H1 (cell line): ENCODE measurements at regions not wholly inside any gene's neighbourhood (a gene's known extent, or its start where the extent isn't known, plus 50 kb on each side); places are given as distances from the start of the nearest gene placed in this dataset.

Experiments
- BACH1 ChIP-seq: IDR thresholded peaks from 2 replicates; pipeline ENCODE4 v1.6.1; 2012; ENCODE audit warnings: low read length, improper control_type of control experiment
- EZH2 ChIP-seq: fragments of 200-600 bp; sonication (generic); IDR thresholded peaks from 2 replicates; pipeline ENCODE4 v1.7.1; 2012; ENCODE audit warnings: low read depth, mild to moderate bottlenecking, moderate library complexity, low read length, inconsistent platforms; ENCODE audit not compliant: severe bottlenecking
- JUND ChIP-seq: IDR thresholded peaks from 2 replicates; pipeline ENCODE4 v1.6.1; 2011; ENCODE audit warnings: mild to moderate bottlenecking, improper control_type of control experiment, low read length
- TAF1 ChIP-seq: IDR thresholded peaks from 2 replicates; pipeline ENCODE4 v1.6.1; 2011; ENCODE audit warnings: mild to moderate bottlenecking, low read depth, low read length

DNA sequence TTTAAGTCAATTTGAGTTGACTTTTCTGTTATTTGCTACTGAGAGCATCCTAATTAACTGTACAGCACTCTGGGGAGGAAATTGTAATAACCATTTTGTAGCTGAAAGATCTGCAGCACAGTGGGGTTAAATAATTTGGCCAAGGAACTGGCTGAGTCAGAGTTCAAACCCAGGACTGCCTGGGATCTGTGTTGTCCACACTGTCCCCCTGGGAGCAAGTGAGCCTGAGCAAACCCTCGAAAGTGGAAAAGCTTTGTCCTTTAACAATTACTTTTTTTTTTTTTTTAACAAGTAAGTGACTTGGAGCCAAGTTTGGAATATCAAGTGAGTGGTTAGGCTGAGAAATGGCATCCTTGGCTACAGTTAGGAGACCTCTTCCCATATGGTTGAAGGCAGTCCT lies 247.2 kb upstream of the CCDC196 start:
- no peak for TF ChIP-seq BACH1
- no peak for TF ChIP-seq TAF1
- TF ChIP-seq JUND: no peak
- no peak for TF ChIP-seq EZH2
